IPS-NIHi11 (cell line): ENCODE measurements at regions not wholly inside any gene's neighbourhood (a gene's known extent, or its start where the extent isn't known, plus 50 kb on each side); places are given as distances from the start of the nearest gene placed in this dataset.
A peak's percentile ranks its signal among the peaks of the same experiment; 100 is the strongest.

Source experiments
- DNase-seq: peaks from one replicate; pipeline ENCODE4 v3.0.0; 2012; ENCODE audit warnings: mixed read lengths, low spot score

DNA sequence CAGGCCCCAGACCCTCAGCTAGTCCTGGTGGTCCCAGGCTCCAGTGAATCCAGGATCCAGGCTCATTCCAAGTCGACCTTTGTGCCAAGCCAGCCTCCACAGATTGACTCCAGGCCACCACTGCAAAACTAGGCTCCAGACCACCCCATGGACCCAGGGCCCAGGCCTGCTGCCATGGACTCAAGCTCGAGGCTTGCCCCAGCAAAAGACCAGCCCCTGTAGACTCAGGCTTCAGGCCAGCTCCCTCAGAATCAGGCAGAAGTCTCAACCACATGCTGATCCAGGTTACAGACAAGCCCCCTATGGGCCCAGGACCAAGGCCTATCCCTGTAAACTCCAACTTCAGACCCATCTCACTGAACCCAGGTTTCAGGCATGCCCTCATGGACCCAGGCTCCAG is 692.4 kb downstream of the PCDH19 start:
- DNase-seq: no peak

DNA sequence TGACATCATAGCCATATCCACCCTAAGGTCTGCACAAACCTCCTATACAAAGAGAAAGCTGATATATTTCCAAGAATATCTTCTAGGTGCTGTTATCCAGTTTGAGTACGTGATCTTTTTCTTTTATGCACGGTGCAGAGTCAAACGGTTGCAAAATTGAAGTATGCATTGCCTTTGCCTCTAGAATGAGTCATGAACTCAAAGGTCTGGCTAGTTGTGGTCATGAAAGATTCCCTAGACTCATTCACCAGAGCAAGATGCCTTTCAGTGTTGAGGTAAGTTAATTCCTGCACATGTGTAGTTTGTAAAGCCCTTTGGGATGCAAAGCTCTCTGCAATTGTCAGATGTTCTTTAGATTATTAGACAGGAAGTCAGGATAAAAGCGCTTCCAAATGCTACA is 704.4 kb downstream of the PCDH19 start:
- DNase-seq: no peak

DNA sequence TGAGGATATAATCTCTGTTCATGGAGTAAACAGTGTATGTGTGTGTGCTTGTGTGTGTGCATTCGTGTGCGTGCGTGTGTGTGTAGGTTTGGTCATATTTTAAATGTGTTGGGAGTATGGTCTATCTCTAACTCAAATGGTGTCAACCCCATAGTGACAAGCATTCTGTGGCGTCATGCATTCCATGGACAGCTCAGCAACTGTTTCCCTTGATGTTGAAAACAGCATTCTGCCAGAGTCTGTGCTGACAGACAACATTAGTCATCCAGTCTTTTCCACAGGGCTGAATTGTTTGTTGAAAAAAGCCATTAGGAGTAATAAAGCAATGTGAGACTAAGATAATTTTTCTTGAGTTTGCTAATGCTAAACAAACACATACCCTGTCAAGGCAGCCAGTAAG is 706.6 kb downstream of the PCDH19 start:
- no peak for DNase-seq

DNA sequence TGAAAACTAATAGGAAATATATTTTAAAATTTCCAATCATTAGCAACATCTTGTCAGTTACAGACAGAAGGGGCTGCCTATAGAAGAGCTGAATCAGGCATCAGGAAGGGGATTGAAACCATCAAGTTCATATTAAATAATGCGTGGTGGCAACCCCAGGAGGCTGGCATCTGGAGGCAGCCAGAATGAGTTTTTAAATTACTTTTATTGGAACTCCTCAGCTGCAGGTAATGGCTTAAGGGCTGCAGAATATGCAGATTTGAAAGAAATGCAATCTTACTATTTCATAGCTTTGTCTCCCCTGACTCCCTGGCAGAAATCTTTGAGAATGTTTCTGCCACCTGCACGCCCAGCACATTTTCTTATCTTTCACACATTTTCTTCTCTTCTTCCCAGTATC is 711.6 kb downstream of the PCDH19 start:
- DNase-seq: no peak

DNA sequence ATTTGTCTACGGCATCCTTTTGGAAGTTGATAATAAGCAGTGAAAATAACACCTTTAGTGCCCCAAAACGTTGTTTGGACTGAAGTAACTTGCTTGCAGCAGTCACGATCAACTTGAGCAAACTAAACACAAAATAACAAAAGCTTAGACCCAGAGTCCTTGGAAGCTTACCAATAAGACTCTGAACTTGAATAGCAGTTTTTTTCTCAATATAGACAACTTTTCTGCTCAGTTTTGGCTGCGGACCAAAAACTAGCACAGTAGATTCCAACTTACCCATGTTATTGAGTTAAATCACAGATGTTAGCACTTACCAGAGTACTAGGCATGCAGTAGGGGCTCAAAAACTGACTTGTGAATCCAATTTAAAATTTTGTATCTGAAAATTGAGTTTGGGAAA is 746.9 kb downstream of the PCDH19 start:
- DNase-seq: no peak

DNA sequence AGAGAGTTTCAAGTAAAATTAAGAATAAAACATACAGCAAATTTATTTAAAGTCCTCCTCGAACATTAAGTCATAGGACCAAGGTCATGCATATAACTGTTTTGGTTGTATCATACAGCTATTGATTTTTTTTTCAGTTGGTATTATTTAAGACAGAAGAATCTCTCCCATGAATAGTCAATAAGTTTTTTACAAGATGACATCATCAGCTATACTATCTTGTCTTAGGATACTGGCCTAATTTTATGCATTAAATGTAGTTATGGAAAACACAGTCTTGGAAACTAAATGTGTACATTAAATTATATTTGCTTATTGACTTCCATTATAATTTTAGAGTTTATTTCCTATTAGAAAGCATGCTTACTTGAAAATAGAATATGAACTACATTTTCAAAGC is 755.9 kb downstream of the PCDH19 start:
- no peak for DNase-seq

DNA sequence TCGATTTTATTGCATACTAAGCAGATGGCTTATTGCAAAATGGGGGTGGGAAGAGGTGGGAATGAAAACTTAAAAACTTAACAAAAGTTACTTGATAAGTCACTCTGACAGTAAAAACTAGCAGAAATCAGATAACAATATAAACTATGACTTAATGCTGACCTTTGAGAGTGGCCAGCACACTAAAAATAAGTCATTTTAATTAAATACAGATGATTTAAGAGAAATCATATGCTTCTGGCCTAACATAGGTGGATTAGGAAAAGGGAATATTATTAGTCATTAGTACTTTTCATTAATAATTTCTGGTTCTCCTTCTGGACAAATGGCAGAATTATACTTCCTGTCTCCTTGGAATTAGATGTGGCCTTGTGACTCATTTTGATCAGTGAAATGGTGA is 756.7 kb downstream of the PCDH19 start:
- no peak for DNase-seq

DNA sequence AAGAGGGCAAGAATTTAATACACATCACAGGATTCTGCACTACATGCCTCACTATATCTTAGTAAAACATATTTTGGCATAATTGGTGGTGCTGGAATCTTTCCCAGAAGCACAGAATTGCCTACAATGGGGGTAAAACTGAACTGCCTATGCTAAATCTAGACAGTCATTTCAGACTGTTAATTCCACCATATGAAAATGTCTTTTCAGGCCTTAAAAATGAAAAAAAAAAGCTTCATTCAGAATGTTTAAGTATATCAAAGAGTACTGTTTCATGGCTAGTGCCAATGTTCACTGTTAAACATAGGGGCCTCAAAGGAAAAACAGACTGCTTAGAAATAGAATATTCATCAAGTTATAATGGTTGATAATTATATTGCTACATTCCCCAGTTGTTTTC is 797.0 kb downstream of the PCDH19 start:
- DNase-seq: no peak

DNA sequence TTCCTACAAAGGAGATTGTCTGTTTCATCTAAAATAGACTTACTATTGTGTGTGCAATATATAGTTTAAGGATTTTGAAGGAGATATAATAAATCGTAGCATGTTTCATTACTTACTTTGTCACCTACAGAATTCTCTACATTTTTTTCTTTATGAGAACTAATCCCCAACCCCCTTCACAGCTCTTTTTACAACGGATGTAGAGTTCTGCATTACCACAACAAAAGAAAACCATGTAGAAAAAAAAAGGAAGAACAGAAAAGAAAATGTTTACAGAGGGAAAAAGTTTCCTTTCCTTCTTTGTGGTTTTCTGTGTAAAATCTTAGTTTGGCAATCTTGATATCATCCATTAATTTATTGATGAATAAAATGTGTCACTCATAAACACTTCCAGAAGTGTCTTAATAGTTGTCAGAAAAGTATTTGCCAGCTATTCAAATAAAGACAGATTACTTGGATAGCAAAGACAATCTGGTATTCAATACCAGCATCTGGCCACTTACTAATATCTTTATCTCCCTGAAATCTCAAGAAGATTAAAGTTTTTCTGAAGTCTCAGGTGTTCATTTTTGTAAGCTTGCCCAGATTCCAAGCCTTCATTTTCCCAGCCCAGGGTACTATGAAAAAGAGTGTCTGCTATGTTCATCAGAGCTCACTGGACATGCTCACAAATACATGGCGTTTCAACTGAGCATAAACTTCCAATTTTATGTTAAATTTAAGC is 806.8 kb downstream of the PCDH19 start:
- DNase-seq: no peak

DNA sequence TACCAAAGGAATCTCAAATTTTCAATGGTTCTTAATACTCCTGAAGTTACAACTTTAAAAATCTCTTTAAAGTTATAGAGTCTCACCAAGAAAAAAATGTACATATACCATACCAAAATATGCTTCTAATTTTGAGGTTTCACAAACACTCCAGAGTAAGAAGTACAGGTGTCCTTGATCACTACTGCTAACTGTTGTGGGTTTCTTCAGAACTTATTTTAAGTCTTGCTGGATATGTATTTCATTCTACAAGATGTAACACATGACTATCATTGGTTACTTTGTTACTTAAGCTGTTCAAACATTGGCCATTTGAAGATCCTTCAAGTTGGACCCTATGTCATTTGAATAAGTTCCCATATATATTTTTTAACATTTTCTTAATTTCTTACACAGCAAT is 808.0 kb downstream of the PCDH19 start:
- DNase-seq: no peak

DNA sequence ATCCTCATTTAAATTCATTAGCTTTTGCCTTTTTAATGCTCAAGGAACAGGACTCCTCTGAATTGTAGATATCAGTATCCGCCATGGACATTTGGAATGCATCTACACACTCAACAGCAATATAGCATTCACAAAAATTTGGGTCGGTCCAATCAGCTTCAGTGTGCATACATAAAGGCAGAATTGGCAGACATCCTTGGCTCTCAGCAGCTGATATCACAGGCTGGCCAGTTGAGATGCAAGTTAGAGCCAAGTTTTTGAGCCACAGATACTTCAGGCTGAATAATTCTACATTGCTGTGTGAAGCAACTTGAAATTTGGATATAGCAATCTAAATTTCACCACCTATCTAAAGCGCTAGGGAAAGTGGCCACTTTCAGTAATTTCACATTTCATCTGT is 821.1 kb downstream of the PCDH19 start:
- DNase-seq: no peak

DNA sequence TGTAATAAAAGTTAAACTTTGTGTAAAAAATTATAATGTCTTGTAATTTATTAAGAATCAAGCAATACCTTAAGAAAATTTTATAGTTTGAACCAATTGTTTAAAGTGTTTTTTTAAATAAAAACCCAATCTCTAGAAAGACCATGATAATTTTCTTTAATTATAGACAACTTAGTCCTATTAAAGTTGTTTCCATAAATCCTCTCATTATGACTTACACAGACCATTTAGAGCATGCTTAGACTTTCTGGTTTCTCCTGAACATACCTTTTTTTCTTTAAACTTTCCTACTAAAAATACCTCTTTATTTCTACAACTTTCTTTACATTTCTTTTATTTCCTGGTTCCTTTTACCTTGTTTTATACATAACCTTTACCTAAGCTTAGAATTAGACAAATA is 837.4 kb downstream of the PCDH19 start:
- DNase-seq: no peak

DNA sequence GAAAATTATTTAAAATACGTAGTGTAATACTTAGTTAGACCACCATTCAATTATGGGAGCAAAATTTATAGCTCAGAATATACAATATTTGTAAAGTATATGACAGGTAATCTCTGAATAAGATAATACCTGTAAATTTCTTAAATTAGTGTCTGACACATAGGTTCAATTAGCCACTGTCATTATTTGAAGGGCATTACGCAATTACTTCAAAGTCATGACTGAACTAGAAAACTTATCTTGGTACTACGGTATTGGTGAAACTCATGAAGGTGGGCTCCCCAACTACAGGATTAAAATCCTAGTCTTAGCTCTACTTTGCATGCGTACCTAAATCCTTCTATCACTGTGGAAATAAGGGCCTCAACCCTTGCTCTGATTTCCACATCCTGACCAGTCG is 860.7 kb downstream of the PCDH19 start:
- DNase-seq: no peak

DNA sequence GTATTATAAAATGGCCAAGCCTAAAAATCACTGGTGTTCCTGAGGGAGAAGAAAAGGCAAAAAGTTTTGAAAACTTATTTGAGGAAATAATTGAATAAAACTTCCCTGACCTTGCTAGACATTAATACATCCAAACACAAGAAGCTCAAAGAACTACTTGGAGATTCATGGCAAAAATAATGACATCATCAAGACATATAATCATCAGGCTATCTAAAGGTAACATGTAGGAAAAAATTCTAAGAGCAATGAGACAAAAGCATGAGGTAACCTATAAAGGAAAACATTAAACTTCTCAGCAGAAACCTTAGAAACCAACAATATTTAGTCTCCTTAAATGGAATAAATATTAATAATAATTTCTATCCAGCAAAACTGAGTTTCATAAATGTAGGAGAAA is 887.6 kb downstream of the PCDH19 start:
- no peak for DNase-seq

DNA sequence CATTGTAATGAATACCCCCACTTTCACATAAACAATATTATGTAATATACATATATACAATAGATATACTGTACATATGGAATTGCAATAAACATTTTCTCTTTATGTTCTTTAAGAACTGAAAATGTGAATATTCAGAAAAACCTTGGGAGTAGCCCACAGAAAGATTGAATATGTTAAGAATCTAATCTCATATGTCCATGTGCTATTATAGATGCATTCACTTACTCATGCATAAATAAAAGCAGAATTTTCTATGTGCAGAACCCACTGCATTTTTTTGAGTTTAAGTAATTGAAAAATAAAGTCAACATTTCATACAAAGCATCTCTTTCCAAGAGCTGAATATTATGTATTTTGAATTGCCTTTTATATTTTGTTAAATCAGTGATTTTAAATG is 902.3 kb downstream of the PCDH19 start:
- DNase-seq: no peak

DNA sequence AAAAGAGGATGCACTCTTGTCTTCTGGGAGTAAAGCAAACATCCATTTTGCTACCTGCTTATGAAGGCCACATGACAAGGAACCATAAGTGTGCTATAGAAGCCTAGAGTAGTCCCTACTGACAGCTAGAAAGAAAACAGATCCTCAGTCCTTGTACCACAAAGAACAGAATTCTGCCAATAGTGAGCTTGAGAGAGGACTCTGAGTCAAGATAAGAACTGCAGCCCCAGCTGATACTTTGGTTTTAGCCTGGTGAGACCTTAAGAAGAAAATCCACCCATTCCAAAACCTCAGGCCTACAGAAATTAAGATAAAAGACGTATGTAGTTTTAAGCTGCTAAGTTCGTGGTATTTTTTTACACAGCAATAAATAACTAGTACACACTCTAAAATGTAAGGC is 914.6 kb downstream of the PCDH19 start:
- no peak for DNase-seq

DNA sequence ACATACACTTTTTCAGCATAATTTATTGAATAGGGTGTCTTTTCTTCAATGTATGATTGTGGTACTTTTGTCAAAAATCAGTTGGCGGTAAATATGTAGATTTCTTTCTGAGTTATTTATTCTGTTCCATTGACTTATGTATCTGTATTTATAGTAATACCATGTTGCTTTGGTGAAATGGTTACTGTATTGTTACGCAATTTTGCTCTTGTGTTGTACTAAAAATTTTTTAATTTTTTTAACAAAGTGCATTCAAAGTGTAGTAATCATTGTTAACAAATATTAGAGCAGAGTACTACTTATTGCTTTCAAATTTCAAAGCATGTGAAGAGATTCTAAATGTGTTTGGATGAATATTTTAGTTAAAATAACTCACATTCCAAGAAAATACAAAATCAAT is 915.4 kb downstream of the PCDH19 start:
- DNase-seq: no peak

DNA sequence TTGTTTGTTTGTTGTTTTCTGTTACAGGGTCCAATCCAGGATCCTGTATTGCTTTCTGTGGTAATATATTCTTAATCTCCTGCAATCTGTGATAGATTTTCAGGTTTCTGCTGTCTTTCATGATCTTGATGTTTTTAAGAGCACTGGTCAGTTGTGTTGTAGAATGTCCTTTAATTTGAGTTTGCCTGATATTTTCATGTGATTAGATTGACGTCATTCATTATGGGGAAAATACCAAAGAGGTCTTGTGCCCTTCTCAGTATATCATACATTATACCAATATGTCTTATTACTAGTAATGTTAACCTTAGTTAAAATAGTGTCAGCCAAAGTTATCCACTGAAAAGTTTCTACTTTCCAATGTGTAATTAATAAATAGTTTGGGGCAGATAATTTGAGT is 929.3 kb downstream of the PCDH19 start:
- DNase-seq: no peak

DNA sequence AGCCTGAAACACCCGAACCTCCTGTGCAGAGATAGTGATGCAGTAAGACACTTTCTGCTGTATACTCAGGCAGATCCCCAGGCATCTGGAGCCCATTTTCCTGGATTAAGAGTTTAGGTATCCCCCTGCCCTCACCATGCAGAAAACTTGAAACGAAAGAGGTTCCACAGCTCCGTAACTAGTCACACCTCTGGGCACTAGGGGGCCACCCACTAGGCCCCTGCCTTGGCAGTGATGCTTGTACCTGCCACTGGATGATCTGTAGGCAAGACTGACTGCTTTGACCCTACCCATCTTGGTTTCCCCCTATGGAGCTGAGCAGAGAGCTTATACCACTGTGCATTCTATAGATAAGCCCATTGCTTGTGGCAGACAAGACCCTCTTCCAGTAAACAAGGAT is 940.6 kb downstream of the PCDH19 start:
- peak; percentile 3 for DNase-seq

DNA sequence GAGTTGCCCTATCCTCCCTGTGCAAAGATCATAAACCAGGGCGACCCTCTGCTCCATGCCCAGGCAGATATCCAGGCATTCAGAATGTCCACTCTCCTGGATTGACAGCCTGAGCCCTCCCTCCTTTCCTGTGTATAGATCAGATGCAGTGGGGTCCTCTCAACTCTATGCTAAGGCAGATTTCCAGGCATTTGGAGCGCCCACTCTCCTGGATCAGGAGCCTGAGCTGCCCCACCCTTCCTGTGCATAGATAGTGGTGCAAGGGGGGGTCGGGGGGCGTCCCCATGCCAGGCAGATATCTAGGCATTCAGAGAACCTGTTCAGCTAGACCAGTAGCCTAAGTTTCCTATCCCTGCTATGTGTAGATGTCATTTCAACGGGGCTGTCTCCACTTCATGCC is 941.1 kb downstream of the PCDH19 start:
- no peak for DNase-seq

DNA sequence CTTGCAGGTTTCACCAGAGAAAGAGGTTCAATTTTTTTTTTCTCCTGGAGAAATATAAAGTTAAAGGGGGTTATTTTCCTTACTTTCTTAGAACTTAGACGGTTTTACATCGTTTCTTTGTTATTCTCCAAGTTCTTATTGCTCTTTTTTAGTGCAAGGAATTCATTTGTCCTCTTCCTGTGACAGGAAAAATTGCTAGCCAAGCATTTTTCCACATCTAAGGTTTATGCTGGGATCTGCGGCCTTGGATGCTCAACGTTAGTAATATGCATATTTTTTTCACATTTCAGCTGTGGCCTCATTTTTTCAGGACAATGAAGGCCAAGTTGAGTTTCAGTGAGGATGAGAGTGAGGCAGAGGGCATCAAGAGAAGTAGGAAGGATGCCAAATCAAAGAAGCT is 948.9 kb downstream of the PCDH19 start:
- DNase-seq: no peak

DNA sequence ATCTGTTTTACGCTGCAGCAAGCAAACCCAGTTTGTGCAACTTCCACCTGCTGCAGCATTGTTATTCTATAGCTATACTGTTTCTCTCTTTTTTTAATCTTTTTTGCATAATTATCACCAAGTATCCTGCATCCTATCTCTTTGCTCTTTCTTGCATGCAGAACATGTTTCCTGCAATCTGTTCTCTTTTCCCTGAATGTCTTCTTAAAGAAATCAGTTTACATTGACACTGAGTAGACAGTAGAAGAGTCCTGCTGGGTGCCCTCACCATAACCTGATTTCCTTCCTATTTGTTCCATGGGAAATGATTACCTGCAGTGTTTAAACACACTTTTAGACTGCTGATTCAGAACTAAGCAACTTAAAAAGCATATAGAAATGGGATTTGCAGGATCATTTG is 964.7 kb downstream of the PCDH19 start:
- DNase-seq: no peak

DNA sequence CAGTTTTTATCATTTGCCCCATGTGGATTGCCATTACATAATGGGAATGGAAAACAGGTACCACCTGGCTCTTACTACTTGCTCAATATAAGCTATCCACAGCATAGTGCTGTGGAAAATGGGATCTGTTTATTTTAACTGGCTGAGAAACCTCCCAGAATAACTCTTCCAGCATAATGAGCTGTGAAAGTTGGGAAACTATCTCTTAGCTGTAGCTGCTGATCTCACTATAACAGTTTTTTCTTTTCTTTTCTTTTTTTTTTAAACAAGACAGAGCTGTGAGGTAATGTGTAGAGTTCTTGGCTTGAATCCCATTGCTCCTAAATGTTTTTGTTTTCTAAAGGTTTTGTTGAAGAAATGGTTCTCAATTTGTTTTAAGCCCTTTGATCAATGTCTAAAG is 988.3 kb downstream of the PCDH19 start:
- DNase-seq: no peak

DNA sequence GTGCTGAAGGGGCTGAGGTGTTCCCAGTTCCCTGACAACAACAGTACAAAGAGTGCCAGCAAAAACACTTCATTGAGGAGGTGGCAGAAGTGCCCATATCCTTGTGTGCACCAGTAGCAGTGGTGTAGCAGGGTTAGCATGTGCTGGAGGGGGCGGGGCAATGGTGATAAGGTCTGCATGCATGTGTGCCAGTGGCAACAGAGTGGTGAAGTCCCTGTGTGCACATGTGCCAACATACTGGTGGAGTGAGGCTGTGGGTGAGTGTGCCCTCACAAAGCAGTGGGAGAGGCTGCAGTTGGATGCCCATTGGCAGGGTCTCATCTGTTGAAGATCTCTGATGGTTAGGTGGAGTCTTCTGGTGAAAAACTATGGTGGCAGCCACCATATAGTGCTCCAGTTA is 994.6 kb downstream of the PCDH19 start:
- no peak for DNase-seq

DNA sequence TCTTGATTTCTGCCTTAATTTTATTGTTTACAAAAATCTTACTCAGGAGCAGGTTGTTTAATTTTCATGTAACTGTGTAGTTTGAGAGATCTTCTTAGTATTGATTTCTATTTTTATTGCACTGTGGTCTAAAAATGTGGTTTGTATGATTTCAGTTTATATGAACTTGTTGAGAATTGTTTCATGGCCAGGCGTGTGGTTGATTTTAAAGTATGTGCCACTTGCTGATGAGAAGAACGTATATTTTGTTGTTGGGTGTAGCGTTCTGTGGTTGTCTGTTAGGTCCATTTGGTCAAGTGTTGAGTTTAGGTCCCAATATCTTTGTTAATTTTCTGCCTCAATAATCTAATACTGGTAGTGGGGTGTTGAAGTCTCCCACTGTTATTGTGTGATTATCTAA is 996.8 kb downstream of the PCDH19 start:
- DNase-seq: no peak
